ENCODE measurements at regions not wholly inside any gene's neighbourhood (a gene's known extent, or its start where the extent isn't known, plus 50 kb on each side); places are given as distances from the start of the nearest gene placed in this dataset.
A peak's percentile ranks its signal among the peaks of the same experiment; 100 is the strongest.
"Not testable (repeated sequence)": the region's sequence is repeated elsewhere in the genome, so short reads cannot be mapped to it uniquely, and the experiment has no call there.

- Histone ChIP-seq H3K27ac (no peak overlapping the region), H3K36me3 (replicated peaks in 1 of 2; ENCODE audit: insufficient read depth in 1 of 2, low read depth in 2 of 2) (no peaks in the 10 kb centered on the region), H3K4me3 (no peak overlapping the region), H3K27me3 (no peaks in the 10 kb centered on the region), H3K4me1 (peaks cover 5% of the 10 kb centered on the region), H3K9me3 (peaks cover 0 to 8% (median 0%) of the 10 kb centered on the region in 3 donors)
- TF ChIP-seq, protein P1, sequence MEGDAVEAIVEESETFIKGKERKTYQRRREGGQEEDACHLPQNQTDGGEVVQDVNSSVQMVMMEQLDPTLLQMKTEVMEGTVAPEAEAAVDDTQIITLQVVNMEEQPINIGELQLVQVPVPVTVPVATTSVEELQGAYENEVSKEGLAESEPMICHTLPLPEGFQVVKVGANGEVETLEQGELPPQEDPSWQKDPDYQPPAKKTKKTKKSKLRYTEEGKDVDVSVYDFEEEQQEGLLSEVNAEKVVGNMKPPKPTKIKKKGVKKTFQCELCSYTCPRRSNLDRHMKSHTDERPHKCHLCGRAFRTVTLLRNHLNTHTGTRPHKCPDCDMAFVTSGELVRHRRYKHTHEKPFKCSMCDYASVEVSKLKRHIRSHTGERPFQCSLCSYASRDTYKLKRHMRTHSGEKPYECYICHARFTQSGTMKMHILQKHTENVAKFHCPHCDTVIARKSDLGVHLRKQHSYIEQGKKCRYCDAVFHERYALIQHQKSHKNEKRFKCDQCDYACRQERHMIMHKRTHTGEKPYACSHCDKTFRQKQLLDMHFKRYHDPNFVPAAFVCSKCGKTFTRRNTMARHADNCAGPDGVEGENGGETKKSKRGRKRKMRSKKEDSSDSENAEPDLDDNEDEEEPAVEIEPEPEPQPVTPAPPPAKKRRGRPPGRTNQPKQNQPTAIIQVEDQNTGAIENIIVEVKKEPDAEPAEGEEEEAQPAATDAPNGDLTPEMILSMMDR (IDR thresholded peaks at IDR 0.05): no peak
- no peak for TF ChIP-seq POLR2A (IDR thresholded peaks at IDR 0.05)
- intact Hi-C loops (cut with DNase I): no loop called here
- ATAC-seq (no peak), DNase-seq (no peak)
- WGBS, 2 donors: 80 to 82% methylated on average over 6 to 7 of the region's 7 CpGs
Observed at GRCh38 chr14:103243764-103244737, 90.0 kb upstream of the EIF5 start.

DNA sequence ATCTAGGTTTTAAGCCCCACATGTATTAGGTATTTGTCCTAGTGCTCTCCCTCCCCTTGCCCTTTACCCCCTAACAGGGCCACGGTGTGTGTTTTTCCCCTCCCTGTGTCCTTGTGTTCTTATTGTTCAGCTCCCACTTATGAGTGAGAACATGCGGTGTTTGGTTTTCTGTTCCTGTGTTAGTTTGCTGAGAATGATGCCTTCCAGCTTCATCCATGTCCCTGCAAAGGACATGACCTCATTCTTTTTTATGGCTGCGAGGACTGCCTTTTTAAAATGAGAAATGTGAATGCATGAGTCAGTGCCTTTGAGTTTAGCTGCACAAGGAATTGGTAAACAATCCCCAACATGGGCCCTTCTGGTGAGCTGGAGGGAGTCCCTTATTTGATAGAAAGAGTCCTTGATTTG is 88.4 kb upstream of the EIF5 start:
- DNase-seq; H3K4me3 ChIP-seq; H3K4me1 ChIP-seq; H3K36me3 ChIP-seq (replicated peaks in 1 of 2; ENCODE audit: insufficient read depth in 1 of 2, low read depth in 2 of 2); H3K9me3 ChIP-seq; intact Hi-C loops (cut with DNase I); H3K27me3 ChIP-seq: not testable (repeated sequence)
- 58 to 62% methylated on average over 3 of the region's 3 CpGs for WGBS, 2 donors
- peak; percentile 48 for ATAC-seq
- H3K27ac ChIP-seq: peak overlapping the region in 1 of 4 donors; percentile 4

GRCh38 chr14:103246070-103246469 is 88.0 kb upstream of the EIF5 start:
- WGBS, 2 donors: 38 to 63% methylated on average over 1 to 2 of the region's 2 CpGs
- H3K4me3 ChIP-seq: no peak overlapping the region
- DNase-seq (no peak), ATAC-seq (no peak)
- H3K27ac ChIP-seq: peak overlapping the region in 1 of 4 donors; percentile 4
- H3K4me1 ChIP-seq: peaks cover 5% of the 10 kb centered on the region
- no peaks in the 10 kb centered on the region for H3K27me3 ChIP-seq
- no peak for TF ChIP-seq POLR2A (IDR thresholded peaks at IDR 0.05)
- TF ChIP-seq, protein P1 (IDR thresholded peaks at IDR 0.05): no peak
- H3K9me3 ChIP-seq: no peaks in the 10 kb centered on the region
- intact Hi-C loops (cut with DNase I): no loop called here
- no peaks in the 10 kb centered on the region for H3K36me3 ChIP-seq (replicated peaks in 1 of 2; ENCODE audit: insufficient read depth in 1 of 2, low read depth in 2 of 2)

- intact Hi-C loops (cut with DNase I): no loop called here
- Histone ChIP-seq H3K4me3 (no peak overlapping the region), H3K36me3 (replicated peaks in 1 of 2; ENCODE audit: insufficient read depth in 1 of 2, low read depth in 2 of 2) (no peaks in the 10 kb centered on the region), H3K9me3 (no peaks in the 10 kb centered on the region), H3K27ac (no peak overlapping the region), H3K27me3 (no peaks in the 10 kb centered on the region), H3K4me1 (peaks cover 5% of the 10 kb centered on the region)
- WGBS, 2 donors: 73 to 75% methylated on average over 7 of the region's 7 CpGs
- ATAC-seq (no peak), DNase-seq (no peak)
- no peak for TF ChIP-seq POLR2A (IDR thresholded peaks at IDR 0.05)
- TF ChIP-seq, protein P1 (IDR thresholded peaks at IDR 0.05): no peak
Observed at GRCh38 chr14:103247169-103247606, 86.8 kb upstream of the EIF5 start.

DNA sequence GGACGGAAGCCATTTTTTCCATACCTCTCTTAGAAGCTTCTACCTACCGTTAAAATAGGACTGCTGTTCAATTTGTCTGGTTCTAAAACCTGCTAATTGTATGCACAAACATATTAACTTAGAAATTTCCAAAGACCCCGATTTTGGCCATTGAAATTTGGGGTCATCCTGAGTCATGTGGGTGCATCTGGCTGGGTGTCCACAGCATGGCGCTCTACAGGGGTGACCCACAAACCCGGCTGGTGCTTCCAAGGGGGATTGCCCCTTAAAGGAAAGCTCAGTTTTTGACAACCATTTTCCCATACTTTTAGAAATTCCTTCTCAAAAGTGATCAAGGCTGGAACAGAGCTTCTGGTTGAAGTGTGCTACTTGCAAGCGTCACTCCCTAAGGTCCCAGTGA is 83.9 kb upstream of the EIF5 start:
- DNase-seq: no peak
- Histone ChIP-seq H3K27me3 (no peaks in the 10 kb centered on the region), H3K4me3 (no peak overlapping the region), H3K36me3 (replicated peaks in 1 of 2; ENCODE audit: insufficient read depth in 1 of 2, low read depth in 2 of 2) (no peaks in the 10 kb centered on the region), H3K9me3 (no peaks in the 10 kb centered on the region), H3K4me1 (peaks cover 8% of the 10 kb centered on the region), H3K27ac (no peak overlapping the region)
- WGBS, 2 donors: 63 to 83% methylated on average over 6 of the region's 6 CpGs
- TF ChIP-seq, protein P1 (IDR thresholded peaks at IDR 0.05): no peak
- TF ChIP-seq POLR2A (IDR thresholded peaks at IDR 0.05): no peak
- no peak for ATAC-seq
- intact Hi-C loops (cut with DNase I): no loop called here
